ENCODE measurements at regions not wholly inside any gene's neighbourhood (a gene's known extent, or its start where the extent isn't known, plus 50 kb on each side); places are given as distances from the start of the nearest gene placed in this dataset.

DNA sequence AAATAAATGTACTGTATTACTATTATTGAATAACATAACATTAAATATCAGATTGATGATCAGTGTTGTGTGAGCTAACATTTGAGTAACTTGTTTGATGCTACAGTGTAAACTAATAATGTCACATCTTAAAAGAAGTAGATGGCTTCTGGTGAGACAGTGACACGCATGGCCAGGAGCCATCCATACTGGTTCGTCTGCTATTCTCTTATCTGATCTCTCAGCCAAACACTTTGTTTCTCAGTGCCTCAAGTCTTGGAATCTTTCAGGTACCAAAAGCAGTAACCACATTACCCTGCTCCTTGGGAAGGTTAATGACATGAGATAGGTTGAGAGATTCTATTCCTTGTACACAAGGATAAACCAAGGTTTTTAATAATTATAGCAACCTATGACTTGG is 198.1 kb upstream of the IGFBP7 start:
- Histone ChIP-seq H3K36me3 (replicated peaks in 1 of 2; ENCODE audit: control insufficient read depth in 1 of 2, insufficient read depth in 2 of 2, low read length in 1 of 2) (no peaks in the 10 kb centered on the region), H3K4me1 (ENCODE audit: control insufficient read depth in 1 of 2, insufficient read depth in 2 of 2, low read depth in 1 of 2, low read length in 1 of 2) (no peaks in the 10 kb centered on the region), H3K27me3 (ENCODE audit: insufficient read depth) (no peaks in the 10 kb centered on the region), H3K9me3 (no peaks in the 10 kb centered on the region), H3K9ac (no peak overlapping the region), H3K4me3 (ENCODE audit: low read depth in 2 of 2, low read length in 1 of 2) (no peak overlapping the region), H2AFZ (ENCODE audit: low read depth) (no peak overlapping the region), H3K4me2 (no peak overlapping the region), H3K27ac (ENCODE audit: low read depth in 2 of 2, low read length in 1 of 2) (no peak overlapping the region), H3K79me2 (ENCODE audit: insufficient read depth) (no peaks in the 10 kb centered on the region), H4K20me1 (ENCODE audit: insufficient read depth) (no peaks in the 10 kb centered on the region), H3F3A (replicated peaks; ENCODE audit: insufficient read depth) (no peaks in the 10 kb centered on the region), H3K9me2 (no peaks in the 10 kb centered on the region)
- 36% methylated on average over 2 of the region's 2 CpGs for WGBS (ENCODE audit: low lambda C conversion rate)
- ChIA-PET CTCF (no interaction called here), POLR2A (no interaction called here)
- no peak for TF ChIP-seq ELF1 (IDR thresholded peaks at IDR 0.05)
- TF ChIP-seq MXI1 (IDR thresholded peaks at IDR 0.05; ENCODE audit: low read depth, low read length): no peak
- no peak for TF ChIP-seq EZH2phosphoT487 (IDR thresholded peaks at IDR 0.05; ENCODE audit: borderline replicate concordance, low read depth)
- TF ChIP-seq NFIC (IDR thresholded peaks at IDR 0.05; ENCODE audit: borderline replicate concordance): no peak
- no peak for TF ChIP-seq POLR2AphosphoS5 (IDR thresholded peaks at IDR 0.05; ENCODE audit: low read depth, low read length)
- no peak for TF ChIP-seq JUND (IDR thresholded peaks at IDR 0.05)
- TF ChIP-seq MEF2A (IDR thresholded peaks at IDR 0.05; ENCODE audit: borderline replicate concordance, low read depth): no peak
- no peak for TF ChIP-seq GABPA (IDR thresholded peaks at IDR 0.05; ENCODE audit: low read depth)
- TF ChIP-seq, protein P1, sequence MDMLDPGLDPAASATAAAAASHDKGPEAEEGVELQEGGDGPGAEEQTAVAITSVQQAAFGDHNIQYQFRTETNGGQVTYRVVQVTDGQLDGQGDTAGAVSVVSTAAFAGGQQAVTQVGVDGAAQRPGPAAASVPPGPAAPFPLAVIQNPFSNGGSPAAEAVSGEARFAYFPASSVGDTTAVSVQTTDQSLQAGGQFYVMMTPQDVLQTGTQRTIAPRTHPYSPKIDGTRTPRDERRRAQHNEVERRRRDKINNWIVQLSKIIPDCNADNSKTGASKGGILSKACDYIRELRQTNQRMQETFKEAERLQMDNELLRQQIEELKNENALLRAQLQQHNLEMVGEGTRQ (IDR thresholded peaks at IDR 0.05; ENCODE audit: borderline replicate concordance, low read depth, low read length): no peak
- TF ChIP-seq, protein P2, sequence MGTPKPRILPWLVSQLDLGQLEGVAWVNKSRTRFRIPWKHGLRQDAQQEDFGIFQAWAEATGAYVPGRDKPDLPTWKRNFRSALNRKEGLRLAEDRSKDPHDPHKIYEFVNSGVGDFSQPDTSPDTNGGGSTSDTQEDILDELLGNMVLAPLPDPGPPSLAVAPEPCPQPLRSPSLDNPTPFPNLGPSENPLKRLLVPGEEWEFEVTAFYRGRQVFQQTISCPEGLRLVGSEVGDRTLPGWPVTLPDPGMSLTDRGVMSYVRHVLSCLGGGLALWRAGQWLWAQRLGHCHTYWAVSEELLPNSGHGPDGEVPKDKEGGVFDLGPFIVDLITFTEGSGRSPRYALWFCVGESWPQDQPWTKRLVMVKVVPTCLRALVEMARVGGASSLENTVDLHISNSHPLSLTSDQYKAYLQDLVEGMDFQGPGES (IDR thresholded peaks at IDR 0.05; ENCODE audit: low read depth, low read length): no peak
- no peak for TF ChIP-seq NRF1 (IDR thresholded peaks at IDR 0.05; ENCODE audit: low read depth, low read length)
- TF ChIP-seq, protein P3, sequence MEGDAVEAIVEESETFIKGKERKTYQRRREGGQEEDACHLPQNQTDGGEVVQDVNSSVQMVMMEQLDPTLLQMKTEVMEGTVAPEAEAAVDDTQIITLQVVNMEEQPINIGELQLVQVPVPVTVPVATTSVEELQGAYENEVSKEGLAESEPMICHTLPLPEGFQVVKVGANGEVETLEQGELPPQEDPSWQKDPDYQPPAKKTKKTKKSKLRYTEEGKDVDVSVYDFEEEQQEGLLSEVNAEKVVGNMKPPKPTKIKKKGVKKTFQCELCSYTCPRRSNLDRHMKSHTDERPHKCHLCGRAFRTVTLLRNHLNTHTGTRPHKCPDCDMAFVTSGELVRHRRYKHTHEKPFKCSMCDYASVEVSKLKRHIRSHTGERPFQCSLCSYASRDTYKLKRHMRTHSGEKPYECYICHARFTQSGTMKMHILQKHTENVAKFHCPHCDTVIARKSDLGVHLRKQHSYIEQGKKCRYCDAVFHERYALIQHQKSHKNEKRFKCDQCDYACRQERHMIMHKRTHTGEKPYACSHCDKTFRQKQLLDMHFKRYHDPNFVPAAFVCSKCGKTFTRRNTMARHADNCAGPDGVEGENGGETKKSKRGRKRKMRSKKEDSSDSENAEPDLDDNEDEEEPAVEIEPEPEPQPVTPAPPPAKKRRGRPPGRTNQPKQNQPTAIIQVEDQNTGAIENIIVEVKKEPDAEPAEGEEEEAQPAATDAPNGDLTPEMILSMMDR (IDR thresholded peaks at IDR 0.05): no peak
- TF ChIP-seq CHD2 (IDR thresholded peaks at IDR 0.05; ENCODE audit: low read length, partially characterized antibody): no peak
- TF ChIP-seq, protein P4, sequence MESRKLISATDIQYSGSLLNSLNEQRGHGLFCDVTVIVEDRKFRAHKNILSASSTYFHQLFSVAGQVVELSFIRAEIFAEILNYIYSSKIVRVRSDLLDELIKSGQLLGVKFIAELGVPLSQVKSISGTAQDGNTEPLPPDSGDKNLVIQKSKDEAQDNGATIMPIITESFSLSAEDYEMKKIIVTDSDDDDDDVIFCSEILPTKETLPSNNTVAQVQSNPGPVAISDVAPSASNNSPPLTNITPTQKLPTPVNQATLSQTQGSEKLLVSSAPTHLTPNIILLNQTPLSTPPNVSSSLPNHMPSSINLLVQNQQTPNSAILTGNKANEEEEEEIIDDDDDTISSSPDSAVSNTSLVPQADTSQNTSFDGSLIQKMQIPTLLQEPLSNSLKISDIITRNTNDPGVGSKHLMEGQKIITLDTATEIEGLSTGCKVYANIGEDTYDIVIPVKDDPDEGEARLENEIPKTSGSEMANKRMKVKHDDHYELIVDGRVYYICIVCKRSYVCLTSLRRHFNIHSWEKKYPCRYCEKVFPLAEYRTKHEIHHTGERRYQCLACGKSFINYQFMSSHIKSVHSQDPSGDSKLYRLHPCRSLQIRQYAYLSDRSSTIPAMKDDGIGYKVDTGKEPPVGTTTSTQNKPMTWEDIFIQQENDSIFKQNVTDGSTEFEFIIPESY (IDR thresholded peaks at IDR 0.05; ENCODE audit: borderline replicate concordance, low read depth): no peak
- TF ChIP-seq EP300 (IDR thresholded peaks at IDR 0.05; ENCODE audit: borderline replicate concordance in 1 of 2, low read depth in 1 of 2, low read length in 1 of 2): no peak
- TF ChIP-seq FOXJ3 (CRISPR knock-in tag; IDR thresholded peaks at IDR 0.05): no peak
- no peak for TF ChIP-seq RAD21 (IDR thresholded peaks at IDR 0.05; ENCODE audit: low read length)
- no peak for TF ChIP-seq TEAD4 (IDR thresholded peaks at IDR 0.05; ENCODE audit: borderline replicate concordance, insufficient read depth)
- TF ChIP-seq GATA2 (CRISPR knock-in tag; IDR thresholded peaks at IDR 0.05): no peak
- DNase-seq: no peak

All from SK-N-SH (cell line).